Breast epithelium (tissue), 3 donors: ENCODE measurements at regions not wholly inside any gene's neighbourhood (a gene's known extent, or its start where the extent isn't known, plus 50 kb on each side); places are given as distances from the start of the nearest gene placed in this dataset.

Experiments used
- POLR2AphosphoS5 ChIP-seq, 3 donors: sonication (generic); formaldehyde crosslinking; IDR thresholded peaks; one replicate each; pipeline ENCODE4 v1.6.1; 2017; ENCODE audit warnings: antibody characterized with exemption in 3 of 3
- TF ChIP-seq, protein P1 (sequence below), 3 donors: fragments of 450-650 bp; IDR thresholded peaks; one replicate each; pipeline ENCODE4 v1.5.1; 2016 to 2017; ENCODE audit warnings: antibody characterized with exemption in 3 of 3, mild to moderate bottlenecking in 3 of 3, moderate library complexity in 3 of 3

DNA sequence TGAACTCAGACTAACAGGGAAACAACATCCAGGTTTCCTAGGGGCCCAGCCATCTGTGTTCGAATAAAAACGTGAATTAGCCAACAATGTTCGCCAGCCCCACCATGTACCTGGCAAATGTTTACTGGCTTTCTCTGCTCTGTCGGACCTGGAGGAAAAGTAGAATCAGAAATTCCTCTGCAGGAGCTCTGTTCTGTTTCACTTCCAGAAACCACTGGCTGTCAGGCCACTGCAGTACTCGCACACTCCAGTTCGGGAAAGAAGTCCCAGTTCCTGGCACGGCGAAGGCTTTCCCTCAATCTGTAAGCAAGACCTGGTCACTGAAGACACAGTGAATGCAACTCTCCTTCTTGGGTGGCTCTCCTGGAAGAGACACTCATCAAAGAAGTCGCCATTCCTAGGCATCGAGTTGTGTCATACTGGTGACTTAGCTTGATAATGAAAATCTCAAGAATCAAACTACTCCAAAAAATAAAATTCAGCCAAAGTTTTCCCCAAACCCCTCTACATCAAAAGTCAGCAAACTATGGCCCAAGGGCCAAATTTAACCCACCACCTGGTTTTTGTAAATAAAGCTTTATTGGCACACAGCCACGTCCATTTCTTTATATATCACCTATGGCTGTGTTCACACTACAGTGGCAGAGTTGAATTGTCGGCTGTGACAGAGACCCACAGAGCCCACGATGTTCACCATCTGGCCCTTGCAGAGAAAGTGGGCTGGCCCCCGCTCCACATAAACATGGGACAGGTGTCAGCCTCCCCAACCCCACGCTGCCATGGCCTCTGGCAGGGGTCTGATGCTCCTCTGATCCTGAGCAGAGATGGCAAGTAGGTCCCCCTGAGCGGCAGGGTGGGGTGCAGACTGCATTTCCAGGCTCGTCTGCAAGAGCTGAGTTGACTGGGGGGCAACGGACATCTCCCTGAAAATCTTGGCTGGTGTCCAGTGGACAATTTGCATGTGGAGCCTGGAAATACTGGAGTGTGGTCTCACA, 189.2 kb upstream of the DIO3 start:
- TF ChIP-seq, protein P1, sequence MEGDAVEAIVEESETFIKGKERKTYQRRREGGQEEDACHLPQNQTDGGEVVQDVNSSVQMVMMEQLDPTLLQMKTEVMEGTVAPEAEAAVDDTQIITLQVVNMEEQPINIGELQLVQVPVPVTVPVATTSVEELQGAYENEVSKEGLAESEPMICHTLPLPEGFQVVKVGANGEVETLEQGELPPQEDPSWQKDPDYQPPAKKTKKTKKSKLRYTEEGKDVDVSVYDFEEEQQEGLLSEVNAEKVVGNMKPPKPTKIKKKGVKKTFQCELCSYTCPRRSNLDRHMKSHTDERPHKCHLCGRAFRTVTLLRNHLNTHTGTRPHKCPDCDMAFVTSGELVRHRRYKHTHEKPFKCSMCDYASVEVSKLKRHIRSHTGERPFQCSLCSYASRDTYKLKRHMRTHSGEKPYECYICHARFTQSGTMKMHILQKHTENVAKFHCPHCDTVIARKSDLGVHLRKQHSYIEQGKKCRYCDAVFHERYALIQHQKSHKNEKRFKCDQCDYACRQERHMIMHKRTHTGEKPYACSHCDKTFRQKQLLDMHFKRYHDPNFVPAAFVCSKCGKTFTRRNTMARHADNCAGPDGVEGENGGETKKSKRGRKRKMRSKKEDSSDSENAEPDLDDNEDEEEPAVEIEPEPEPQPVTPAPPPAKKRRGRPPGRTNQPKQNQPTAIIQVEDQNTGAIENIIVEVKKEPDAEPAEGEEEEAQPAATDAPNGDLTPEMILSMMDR (IDR thresholded peaks at IDR 0.05) = no peak
- no peak for TF ChIP-seq POLR2AphosphoS5 (IDR thresholded peaks at IDR 0.05)
